ENCODE measurements at regions not wholly inside any gene's neighbourhood (a gene's known extent, or its start where the extent isn't known, plus 50 kb on each side); places are given as distances from the start of the nearest gene placed in this dataset.
"Not testable (repeated sequence)": the region's sequence is repeated elsewhere in the genome, so short reads cannot be mapped to it uniquely, and the experiment has no call there.

GRCh38 chr16:85514598-85515318 lies 98.4 kb upstream of the GSE1 start:
- no peak for DNase-seq (ENCODE audit: low read depth in 2 of 2)

- no peak for DNase-seq (ENCODE audit: low read depth in 2 of 2)
Measured at GRCh38 chr16:85515319-85515745, 97.8 kb upstream of the GSE1 start.

GRCh38 chr16:85515830-85516397 lies 97.2 kb upstream of the GSE1 start:
- no peak for DNase-seq (ENCODE audit: low read depth in 2 of 2)

- DNase-seq (ENCODE audit: low read depth in 2 of 2) = no peak
Measured at GRCh38 chr16:85517154-85517553, 96.0 kb upstream of the GSE1 start.

- no peak for DNase-seq (ENCODE audit: low read depth in 2 of 2)
Measured at GRCh38 chr16:85517563-85518179, 95.5 kb upstream of the GSE1 start.

- no peak for DNase-seq (ENCODE audit: low read depth in 2 of 2)
Measured at GRCh38 chr16:85518398-85519049, 94.6 kb upstream of the GSE1 start.

- DNase-seq (ENCODE audit: low read depth in 2 of 2) = not testable (repeated sequence)
Measured at GRCh38 chr16:85519050-85519440, 94.1 kb upstream of the GSE1 start.

- DNase-seq (ENCODE audit: low read depth in 2 of 2) = no peak
Measured at GRCh38 chr16:85519540-85520231, 93.4 kb upstream of the GSE1 start.

- no peak for DNase-seq (ENCODE audit: low read depth in 2 of 2)
Measured at GRCh38 chr16:85520853-85521521, 92.1 kb upstream of the GSE1 start.

- DNase-seq (ENCODE audit: low read depth in 2 of 2) = no peak
Measured at GRCh38 chr16:85521552-85522307, 91.4 kb upstream of the GSE1 start.

GRCh38 chr16:85522308-85522841 lies 90.7 kb upstream of the GSE1 start:
- no peak for DNase-seq (ENCODE audit: low read depth in 2 of 2)

GRCh38 chr16:85522842-85523601 lies 90.1 kb upstream of the GSE1 start:
- DNase-seq (ENCODE audit: low read depth in 2 of 2) = no peak

GRCh38 chr16:85523602-85524364 lies 89.3 kb upstream of the GSE1 start:
- DNase-seq (ENCODE audit: low read depth in 2 of 2) = no peak

GRCh38 chr16:85524365-85524629 lies 88.8 kb upstream of the GSE1 start:
- DNase-seq (ENCODE audit: low read depth in 2 of 2) = no peak

- DNase-seq (ENCODE audit: low read depth in 2 of 2) = no peak
Measured at GRCh38 chr16:85524630-85525419, 88.3 kb upstream of the GSE1 start.

- DNase-seq (ENCODE audit: low read depth in 2 of 2) = no peak
Measured at GRCh38 chr16:85525420-85526184, 87.5 kb upstream of the GSE1 start.

- no peak for DNase-seq (ENCODE audit: low read depth in 2 of 2)
Measured at GRCh38 chr16:85526185-85526974, 86.7 kb upstream of the GSE1 start.

Measured in stimulated activated CD4-positive, alpha-beta T cell treated with anti-CD3 and anti-CD28 coated beads, Interleukin-1b, Interleukin-23, amount 100 ng/mL, for 1 hour (primary cell).